Upper lobe of left lung (tissue), 6 donors: ENCODE measurements at regions not wholly inside any gene's neighbourhood (a gene's known extent, or its start where the extent isn't known, plus 50 kb on each side); places are given as distances from the start of the nearest gene placed in this dataset.

Source experiments
- ATAC-seq, 2 donors: fragments of 200-7000 bp; cut with Tn5 transposase; one replicate each; pipeline ENCODE4 v1.9.1; 2022; ENCODE audit warnings: mild to moderate bottlenecking in 2 of 2, moderate library complexity in 2 of 2; ENCODE audit not compliant: low FRiP score in 2 of 2
- DNase-seq, 2 donors: peaks; one replicate each; pipeline ENCODE4 v3.0.0-alpha.2; 2019 to 2020
- H3K27ac ChIP-seq, 4 donors: fragments of 200-600 bp; sonication (generic); one replicate each; pipeline ENCODE4 v1.5.1; 2016 to 2019
- H3K27me3 ChIP-seq, 4 donors: fragments of 200-600 bp; sonication (generic); one replicate each; pipeline ENCODE4 v1.5.1; 2017 to 2019
- H3K36me3 ChIP-seq, 4 donors: fragments of 200-600 bp; sonication (generic); one replicate each; pipeline ENCODE4 v1.5.1; 2016 to 2019
- H3K4me1 ChIP-seq, 4 donors: fragments of 200-600 bp; sonication (generic); one replicate each; pipeline ENCODE4 v1.5.1; 2018 to 2019
- H3K4me3 ChIP-seq, 4 donors: fragments of 200-600 bp; sonication (generic); one replicate each; pipeline ENCODE4 v1.5.1; 2017 to 2019; ENCODE audit warnings: mild to moderate bottlenecking in 2 of 4, moderate library complexity in 1 of 4
- H3K9me3 ChIP-seq, 4 donors: fragments of 200-600 bp; sonication (generic); one replicate each; pipeline ENCODE4 v1.5.1; 2018 to 2019
- CTCF ChIP-seq, 6 experiments: fragments of 450-650 bp in 4 of 6; fragments of 200-600 bp in 2 of 6; sonication (generic) in 2 of 6; IDR thresholded peaks; one replicate each; pipeline ENCODE4 v1.5.1; 2016 to 2019; ENCODE audit warnings: antibody characterized with exemption in 6 of 6
- EP300 ChIP-seq, 4 donors: sonication (generic); formaldehyde crosslinking; IDR thresholded peaks; one replicate each; pipeline ENCODE4 v1.5.1; 2017; ENCODE audit warnings: antibody characterized with exemption in 4 of 4, control low read depth in 2 of 4
- POLR2A ChIP-seq, 4 donors: fragments of 450-650 bp; IDR thresholded peaks; one replicate each; pipeline ENCODE4 v1.5.1; 2016 to 2017; ENCODE audit warnings: antibody characterized with exemption in 4 of 4, mild to moderate bottlenecking in 2 of 4
- POLR2AphosphoS5 ChIP-seq, 2 donors: sonication (generic); formaldehyde crosslinking; IDR thresholded peaks; one replicate each; pipeline ENCODE4 v1.5.1; 2017; ENCODE audit warnings: antibody characterized with exemption in 2 of 2
- WGBS, 2 donors: methylation state at CpG; one replicate each; pipeline ENCODE4 v1.1.5; 2017 to 2018; 5-methylcytosine and 5-hydroxymethylcytosine counted together
- donor health status: DM: no; HTN: no; CAD: no; lungs with moderate emphysema.
- donor health status: DM: no; HTN: yes; CAD: no; lungs with severe emphysema.

GRCh38 chr16:51996516-51996915, 550.4 kb downstream of the TOX3 start:
- Histone ChIP-seq H3K9me3 (no peaks in the 10 kb centered on the region), H3K36me3 (no peaks in the 10 kb centered on the region), H3K4me1 (no peaks in the 10 kb centered on the region), H3K27ac (no peak overlapping the region), H3K27me3 (no peaks in the 10 kb centered on the region), H3K4me3 (no peak overlapping the region)
- 56 to 63% methylated on average over 3 of the region's 3 CpGs for WGBS, 2 donors
- DNase-seq = no peak
- no peak for TF ChIP-seq EP300 (IDR thresholded peaks at IDR 0.05)
- TF ChIP-seq POLR2A (IDR thresholded peaks at IDR 0.05) = no peak
- no peak for TF ChIP-seq POLR2AphosphoS5 (IDR thresholded peaks at IDR 0.05)
- TF ChIP-seq CTCF (IDR thresholded peaks at IDR 0.05) = no peak
- no peak for ATAC-seq

GRCh38 chr16:51994597-51994996, 552.3 kb downstream of the TOX3 start:
- Histone ChIP-seq H3K36me3 (no peaks in the 10 kb centered on the region), H3K27ac (peak overlapping the region in 1 of 4 donors; percentile 33), H3K27me3 (no peaks in the 10 kb centered on the region), H3K9me3 (no peaks in the 10 kb centered on the region), H3K4me3 (no peak overlapping the region), H3K4me1 (no peaks in the 10 kb centered on the region)
- TF ChIP-seq POLR2A (IDR thresholded peaks at IDR 0.05) = no peak
- TF ChIP-seq EP300 (IDR thresholded peaks at IDR 0.05) = peak in 2 of 4 donors; percentile 38 to 89
- TF ChIP-seq POLR2AphosphoS5 (IDR thresholded peaks at IDR 0.05) = peak in 1 of 2 donors; percentile 59
- DNase-seq (peak in 1 of 2 donors; percentile 87), ATAC-seq (peak; percentile 57 to 91)
- WGBS, 2 donors = 32 to 38% methylated on average over 7 to 8 of the region's 8 CpGs

GRCh38 chr16:51989637-51990230, 557.2 kb downstream of the TOX3 start:
- TF ChIP-seq EP300 (IDR thresholded peaks at IDR 0.05) (no peak), POLR2A (IDR thresholded peaks at IDR 0.05) (no peak), CTCF (IDR thresholded peaks at IDR 0.05) (no peak), POLR2AphosphoS5 (IDR thresholded peaks at IDR 0.05) (no peak)
- Histone ChIP-seq H3K36me3 (no peaks in the 10 kb centered on the region), H3K27me3 (no peaks in the 10 kb centered on the region), H3K9me3 (no peaks in the 10 kb centered on the region), H3K27ac (no peak overlapping the region), H3K4me1 (no peaks in the 10 kb centered on the region), H3K4me3 (no peak overlapping the region)
- no peak for ATAC-seq
- WGBS, 2 donors = 52 to 65% methylated on average over 6 of the region's 6 CpGs
- DNase-seq = no peak

- Histone ChIP-seq H3K27ac (no peak overlapping the region), H3K4me3 (no peak overlapping the region), H3K36me3 (no peaks in the 10 kb centered on the region), H3K9me3 (no peaks in the 10 kb centered on the region), H3K4me1 (no peaks in the 10 kb centered on the region), H3K27me3 (no peaks in the 10 kb centered on the region)
- no peak for ATAC-seq
- no peak for DNase-seq
- no peak for TF ChIP-seq POLR2A (IDR thresholded peaks at IDR 0.05)
- no peak for TF ChIP-seq POLR2AphosphoS5 (IDR thresholded peaks at IDR 0.05)
- TF ChIP-seq EP300 (IDR thresholded peaks at IDR 0.05) = no peak
- TF ChIP-seq CTCF (IDR thresholded peaks at IDR 0.05) = no peak
These were observed 558.0 kb downstream of the TOX3 start for GRCh38 chr16:51988977-51989376.

GRCh38 chr16:51987519-51987918, 559.4 kb downstream of the TOX3 start:
- Histone ChIP-seq H3K4me1 (no peaks in the 10 kb centered on the region), H3K4me3 (no peak overlapping the region), H3K36me3 (no peaks in the 10 kb centered on the region), H3K27ac (no peak overlapping the region), H3K27me3 (no peaks in the 10 kb centered on the region), H3K9me3 (no peaks in the 10 kb centered on the region)
- WGBS, 2 donors = 83 to 93% methylated on average over 1 of the region's 1 CpG
- ATAC-seq (no peak), DNase-seq (no peak)
- TF ChIP-seq EP300 (IDR thresholded peaks at IDR 0.05) = no peak
- no peak for TF ChIP-seq POLR2A (IDR thresholded peaks at IDR 0.05)
- TF ChIP-seq POLR2AphosphoS5 (IDR thresholded peaks at IDR 0.05) = no peak
- no peak for TF ChIP-seq CTCF (IDR thresholded peaks at IDR 0.05)
